NCI-H2196 treated with DMSO at 0.1 percent for 48 hours (cell line): ENCODE measurements at regions not wholly inside any gene's neighbourhood (a gene's known extent, or its start where the extent isn't known, plus 50 kb on each side); places are given as distances from the start of the nearest gene placed in this dataset.
"Not testable (repeated sequence)": the region's sequence is repeated elsewhere in the genome, so short reads cannot be mapped to it uniquely, and the experiment has no call there.

Experiments used
- DNase-seq: peaks from one replicate; lab custom pipeline; 2025; ENCODE audit not compliant: unreplicated experiment; lab: John Stamatoyannopoulos, UW

DNA sequence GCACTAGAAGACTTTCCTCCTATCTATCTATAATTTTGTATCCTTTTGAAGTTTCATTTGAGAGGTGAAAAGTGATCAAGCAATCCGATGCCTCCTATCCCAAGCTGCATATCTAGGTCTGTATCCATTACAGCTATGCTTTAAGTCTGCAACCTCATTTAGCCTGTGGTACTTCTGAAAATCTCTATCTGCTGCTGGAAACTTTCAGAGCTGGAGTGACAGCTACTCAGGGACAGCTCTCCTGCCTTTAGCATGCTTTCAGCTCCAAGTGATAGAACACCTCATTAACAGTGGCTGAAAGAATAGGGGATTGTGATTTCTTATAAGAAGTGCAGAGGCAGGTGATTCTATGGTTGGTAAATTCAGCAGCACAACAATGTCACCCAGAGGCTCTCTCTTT, 1153.5 kb downstream of the AACS start:
- DNase-seq, result no peak

DNA sequence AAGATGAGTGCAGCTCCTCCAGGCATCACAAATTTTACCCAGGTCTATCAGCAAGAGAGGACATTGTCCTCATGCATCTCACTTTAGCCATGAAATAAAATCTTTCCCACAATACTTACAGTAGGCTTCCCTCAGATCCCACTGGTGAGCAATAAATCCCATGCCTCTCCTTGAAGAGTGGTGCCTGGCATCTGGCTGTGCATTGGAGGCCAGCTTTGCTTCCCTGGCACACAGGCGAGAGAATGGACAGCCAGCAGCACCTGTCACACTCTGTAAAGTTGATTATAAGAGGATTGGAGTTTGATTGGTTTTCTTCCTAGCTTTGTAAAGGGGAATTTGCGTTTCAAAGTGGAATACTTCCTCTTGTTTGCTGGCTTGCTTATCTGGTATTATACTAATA, 1153.9 kb downstream of the AACS start:
- DNase-seq, result no peak

GRCh38 chr12:126219654-126220279, 1154.5 kb downstream of the AACS start:
- no peak for DNase-seq

GRCh38 chr12:126224032-126224431, 1158.8 kb downstream of the AACS start:
- no peak for DNase-seq

DNA sequence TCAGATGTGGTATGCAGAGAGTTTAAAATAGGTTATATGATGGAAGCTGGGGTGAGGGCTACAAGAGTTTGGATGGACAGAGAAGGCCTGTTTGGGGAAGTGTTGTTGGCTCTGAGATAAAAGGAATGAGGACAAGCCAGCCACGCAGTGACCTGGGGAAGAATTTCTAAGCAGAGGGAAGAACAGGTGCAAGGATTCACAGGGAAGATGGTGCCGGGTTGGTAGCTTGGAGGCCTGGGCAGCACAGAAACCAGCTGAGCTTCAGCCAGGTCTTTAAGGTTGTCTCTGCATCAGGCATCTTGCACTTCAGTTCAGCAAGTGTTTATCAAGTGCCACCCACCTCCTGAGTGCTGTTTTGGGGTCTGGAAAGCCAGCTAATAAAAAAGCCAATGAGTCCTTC, 1163.7 kb downstream of the AACS start:
- DNase-seq, result peak; percentile 48

GRCh38 chr12:126232711-126233110, 1167.5 kb downstream of the AACS start:
- no peak for DNase-seq

- DNase-seq, result no peak
Observed at GRCh38 chr12:126233625-126234024, 1168.4 kb downstream of the AACS start.

DNA sequence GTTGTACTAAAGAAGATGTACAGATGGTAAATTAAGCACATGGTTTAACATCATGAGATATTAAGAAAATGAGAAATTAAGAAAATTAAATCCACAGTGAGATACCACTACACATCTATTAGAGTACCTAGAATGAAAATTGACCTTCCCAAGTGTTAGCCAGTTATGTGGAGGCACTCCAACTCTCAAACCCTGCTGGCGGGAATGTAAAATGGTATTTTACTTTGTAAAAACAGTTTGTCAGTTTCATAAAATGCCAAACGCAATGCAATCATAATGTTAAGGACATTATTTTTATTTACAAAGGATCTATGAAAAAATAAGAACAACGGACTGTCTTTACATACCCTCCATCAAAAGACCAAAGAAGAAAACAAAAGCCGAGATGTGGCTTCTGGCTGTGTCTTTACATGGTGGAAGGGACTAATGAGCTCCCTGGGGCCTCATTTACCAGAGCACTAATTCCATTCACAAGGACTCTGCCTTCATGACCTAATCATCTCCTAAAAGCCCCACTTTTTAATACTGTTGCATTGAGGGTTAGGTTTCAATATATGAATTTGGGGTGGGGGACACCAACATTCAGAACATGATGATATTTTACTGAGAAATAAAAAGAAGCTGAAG, 1178.7 kb downstream of the AACS start:
- no peak for DNase-seq

DNA sequence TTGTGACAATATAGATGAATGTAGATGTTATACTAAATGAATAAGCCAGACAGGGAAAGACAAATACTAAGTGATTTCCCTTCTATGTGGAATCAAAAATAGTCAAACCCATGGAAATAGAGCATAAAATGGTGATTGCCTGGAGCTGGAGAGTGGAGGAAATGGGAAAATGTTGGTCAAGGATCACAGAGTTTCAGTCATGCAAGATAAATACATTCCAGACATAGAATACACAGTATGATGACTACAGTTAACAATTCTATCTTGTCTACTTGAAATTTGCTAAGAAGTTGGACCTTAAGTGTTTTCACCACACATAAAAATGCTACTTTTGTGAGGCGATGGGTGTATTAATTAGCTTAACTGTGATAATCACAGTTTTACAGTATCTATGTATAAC, 1182.7 kb downstream of the AACS start:
- DNase-seq, result no peak

- DNase-seq, result no peak
Observed at GRCh38 chr12:126248871-126249403, 1183.7 kb downstream of the AACS start.

DNA sequence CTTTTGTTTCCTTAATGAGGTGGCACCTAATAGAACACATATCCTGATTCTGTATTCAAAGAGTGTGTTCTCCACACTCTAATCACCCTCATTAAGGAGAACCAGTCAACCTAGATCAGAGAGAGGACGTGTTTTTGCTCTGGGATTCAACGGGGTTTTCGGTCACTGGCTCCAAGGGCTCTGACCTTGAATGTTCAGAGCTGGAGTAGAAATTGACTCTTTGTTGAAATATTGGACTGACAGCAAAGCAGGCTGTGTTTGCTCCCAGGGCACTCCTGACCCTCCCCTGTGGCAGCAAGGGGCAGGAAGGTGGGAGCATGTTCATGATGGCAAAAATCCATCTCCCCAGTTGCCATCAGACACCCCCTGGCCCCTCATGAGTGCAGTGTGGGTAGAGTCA, 1193.0 kb downstream of the AACS start:
- DNase-seq, result no peak

GRCh38 chr12:126262829-126263228, 1197.6 kb downstream of the AACS start:
- no peak for DNase-seq

- no peak for DNase-seq
Observed at GRCh38 chr12:126268222-126268621, 1203.0 kb downstream of the AACS start.

- DNase-seq, result no peak
Observed at GRCh38 chr12:126271159-126271558, 1205.9 kb downstream of the AACS start.

DNA sequence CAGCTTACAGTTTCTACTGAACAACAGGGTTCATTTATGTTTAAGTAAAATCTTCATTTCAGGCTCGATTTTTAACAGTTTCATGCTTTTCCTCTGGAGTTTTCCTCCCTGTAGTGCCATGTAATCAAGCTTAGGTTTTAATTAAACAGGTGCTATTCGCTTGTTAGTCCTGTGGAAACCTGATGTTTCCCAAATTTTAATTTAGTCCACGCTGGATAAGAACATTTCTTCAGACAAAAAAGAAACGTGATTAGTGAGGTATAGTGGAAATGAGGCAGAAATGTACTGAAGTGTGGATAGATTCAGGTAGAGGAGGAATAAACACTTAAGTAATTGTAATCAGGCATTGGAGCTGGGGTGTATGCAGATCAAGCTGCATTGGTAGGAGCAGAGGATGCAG, 1217.5 kb downstream of the AACS start:
- no peak for DNase-seq

- no peak for DNase-seq
Observed at GRCh38 chr12:126286203-126286602, 1221.0 kb downstream of the AACS start.

GRCh38 chr12:126290456-126290855, 1225.2 kb downstream of the AACS start:
- DNase-seq, result no peak

- DNase-seq, result not testable (repeated sequence)
Observed at GRCh38 chr12:126291987-126292386, 1226.8 kb downstream of the AACS start.

- no peak for DNase-seq
Observed at GRCh38 chr12:126295652-126296051, 1230.4 kb downstream of the AACS start.

DNA sequence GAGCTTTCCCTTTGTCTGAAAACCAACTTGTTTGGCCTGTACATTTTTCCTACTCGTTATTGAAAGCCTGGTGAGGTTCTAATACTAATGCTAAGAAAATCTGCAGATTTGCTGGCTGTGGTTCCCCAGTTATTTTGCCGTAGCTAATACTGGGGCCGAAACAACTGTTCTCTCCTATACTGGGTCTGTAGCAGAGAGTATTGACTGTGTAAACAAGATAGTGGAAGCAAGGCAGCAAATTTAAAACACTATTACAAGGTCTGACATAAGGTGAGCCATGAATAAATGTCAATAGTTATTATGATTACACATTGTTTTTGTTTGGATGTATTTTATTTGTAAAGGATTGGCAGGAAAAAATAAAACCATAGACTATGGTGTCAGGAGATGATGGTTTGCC, 1244.0 kb downstream of the AACS start:
- DNase-seq, result no peak

- DNase-seq, result no peak
Observed at GRCh38 chr12:126312457-126312856, 1247.2 kb downstream of the AACS start.

DNA sequence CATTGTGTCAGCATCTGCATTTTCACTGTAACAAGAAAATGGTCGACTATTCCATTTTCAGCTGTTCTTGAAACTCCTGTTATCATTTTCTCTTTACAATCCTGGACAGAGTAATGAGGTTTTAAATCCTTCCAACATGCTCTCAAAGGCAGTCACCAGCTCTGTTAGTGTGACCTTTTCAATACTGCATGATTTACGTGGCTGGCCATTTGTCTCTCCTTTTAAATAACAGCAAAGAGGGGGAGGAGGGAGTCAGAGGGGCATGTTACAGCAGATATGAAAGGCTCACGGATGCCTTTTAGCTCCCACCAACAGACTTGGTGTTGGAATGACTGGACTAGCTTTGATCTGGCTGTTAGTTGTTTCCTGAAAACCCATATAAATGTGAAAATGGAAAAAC, 1251.2 kb downstream of the AACS start:
- no peak for DNase-seq
